Retinal pigment epithelial cell (primary cell): ENCODE measurements at regions not wholly inside any gene's neighbourhood (a gene's known extent, or its start where the extent isn't known, plus 50 kb on each side); places are given as distances from the start of the nearest gene placed in this dataset.

Source experiments
- DNase-seq: peaks from one replicate; pipeline ENCODE4 v3.0.0-alpha.2; 2010; ENCODE audit warnings: low read depth
- H3K4me3 ChIP-seq: 2 replicates; pipeline ENCODE4 v1.5.1; 2011; ENCODE audit warnings: mild to moderate bottlenecking, low read length, control low read depth, moderate library complexity
- CTCF ChIP-seq: conservative IDR thresholded peaks from 2 replicates; pipeline ENCODE4 v1.5.1; 2011; ENCODE audit warnings: low read depth, low read length, control low read depth, inconsistent platforms

GRCh38 chr6:103255132-103255531 is 1604.6 kb downstream of the HACE1 start:
- DNase-seq = no peak
- no peak overlapping the region for H3K4me3 ChIP-seq
- TF ChIP-seq CTCF = no peak

DNA sequence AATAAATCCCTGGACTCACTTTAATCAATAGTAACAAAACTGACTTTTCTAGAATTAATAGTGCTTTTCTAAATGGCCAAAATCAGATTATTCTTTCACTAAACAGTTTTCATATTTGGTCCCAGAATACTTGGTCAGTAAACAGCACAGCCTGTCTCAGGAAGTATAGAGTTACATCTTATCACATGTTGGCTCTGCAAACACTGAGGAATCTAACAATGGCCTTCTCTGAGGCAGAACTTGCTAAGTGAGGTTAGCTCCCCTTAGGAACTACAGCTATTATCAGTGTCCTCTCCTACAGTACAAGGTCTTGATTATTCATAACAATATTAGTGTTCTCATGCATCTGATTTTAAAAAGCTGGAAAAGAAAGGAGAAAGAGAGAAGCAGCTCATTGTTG is 1622.8 kb downstream of the HACE1 start:
- peak; percentile 7 for DNase-seq
- no peak overlapping the region for H3K4me3 ChIP-seq
- no peak for TF ChIP-seq CTCF

DNA sequence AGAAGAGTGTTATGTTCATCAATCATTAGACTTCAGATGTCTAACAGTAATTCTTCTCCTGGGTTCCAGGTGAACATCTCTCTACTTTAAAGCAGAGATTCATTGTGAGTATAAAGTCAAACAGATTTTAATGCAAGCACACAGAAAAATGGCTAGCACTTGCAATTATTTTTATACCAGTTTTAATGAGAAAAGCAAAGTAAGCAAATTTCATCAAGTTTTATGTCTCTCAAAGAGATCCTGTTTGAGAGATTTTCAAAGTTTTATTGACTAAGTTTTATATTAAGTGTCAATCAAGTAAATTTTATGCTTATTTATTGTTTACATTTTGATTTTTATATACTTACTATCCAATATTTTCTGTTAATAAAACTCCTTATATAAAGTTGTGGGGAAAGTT is 1628.5 kb downstream of the HACE1 start:
- no peak for TF ChIP-seq CTCF
- no peak overlapping the region for H3K4me3 ChIP-seq
- DNase-seq = no peak

DNA sequence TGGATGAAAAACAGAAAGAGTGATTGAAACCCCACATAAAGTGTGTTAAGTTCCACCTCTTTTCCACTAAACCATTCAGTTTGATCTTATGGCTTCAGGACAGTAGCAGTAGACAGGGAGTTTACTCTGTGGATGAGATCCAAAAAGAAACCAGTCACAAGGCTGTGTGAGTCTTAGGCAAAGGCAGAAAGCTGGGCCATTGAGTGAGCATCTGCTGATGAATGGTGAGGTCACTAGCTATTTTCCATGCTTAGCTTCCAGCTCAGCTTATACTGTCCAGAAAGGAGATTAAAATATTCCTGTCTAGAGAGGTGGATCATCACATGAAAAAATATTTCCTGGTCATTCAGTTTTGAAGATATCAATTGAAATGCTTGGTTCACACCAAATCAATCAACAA is 1643.9 kb downstream of the HACE1 start:
- no peak overlapping the region for H3K4me3 ChIP-seq
- DNase-seq = no peak
- TF ChIP-seq CTCF = no peak

- H3K4me3 ChIP-seq = no peak overlapping the region
- TF ChIP-seq CTCF = no peak
- DNase-seq = no peak
Observed at GRCh38 chr6:103210686-103211085, 1649.0 kb downstream of the HACE1 start.

GRCh38 chr6:103198386-103198785 is 1661.3 kb downstream of the HACE1 start:
- TF ChIP-seq CTCF = no peak
- no peak overlapping the region for H3K4me3 ChIP-seq
- DNase-seq = no peak

DNA sequence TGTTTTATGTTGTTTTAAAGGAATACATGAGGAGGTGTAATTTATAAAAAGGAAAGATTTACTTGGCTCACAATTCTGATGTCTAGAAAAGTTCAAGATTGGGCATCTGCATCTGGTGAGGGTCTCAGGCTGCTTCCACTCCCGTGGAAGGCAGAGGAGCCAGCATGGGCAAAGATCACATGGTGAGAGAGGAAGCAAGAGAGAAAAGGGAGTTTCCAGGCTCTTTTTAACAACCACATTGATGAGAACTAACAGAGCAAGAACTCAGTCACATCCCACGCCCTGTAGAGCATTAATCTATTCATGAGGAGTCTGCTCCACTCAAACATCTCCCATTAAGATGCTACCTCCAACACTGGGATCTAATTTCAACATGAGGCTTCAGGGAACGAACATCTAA is 1666.3 kb downstream of the HACE1 start:
- H3K4me3 ChIP-seq = no peak overlapping the region
- DNase-seq = no peak
- TF ChIP-seq CTCF = no peak
